ENCODE measurements at regions not wholly inside any gene's neighbourhood (a gene's known extent, or its start where the extent isn't known, plus 50 kb on each side); places are given as distances from the start of the nearest gene placed in this dataset.

- TF ChIP-seq CTCF (IDR thresholded peaks at IDR 0.05), result no peak
- no peak for TF ChIP-seq EP300 (IDR thresholded peaks at IDR 0.05)
Observed at GRCh38 chr3:71978150-71978721, 193.3 kb upstream of the PROK2 start.
